BJ (cell line): ENCODE measurements at regions not wholly inside any gene's neighbourhood (a gene's known extent, or its start where the extent isn't known, plus 50 kb on each side); places are given as distances from the start of the nearest gene placed in this dataset.

Source experiments
- CTCF ChIA-PET: fragments of 350-600 bp; formaldehyde crosslinking; extraction: SDS; loops from one replicate; lab custom pipeline; 2021; ENCODE audit warnings: antibody characterized with exemption, inconsistent platforms; lab: Yijun Ruan, JAX
- POLR2A ChIA-PET: fragments of 300-600 bp; sonication (Branson Sonifier 250); formaldehyde crosslinking; extraction: SDS; loops from one replicate; lab custom pipeline; 2021; ENCODE audit warnings: antibody characterized with exemption; lab: Charles Lee
- DNase-seq: peaks from one replicate; pipeline ENCODE4 v3.0.0-alpha.2; 2011; ENCODE audit warnings: low read depth
- H3K27me3 ChIP-seq: 2 replicates; pipeline ENCODE4 v1.6.0; 2011; ENCODE audit warnings: low read length; ENCODE audit not compliant: control insufficient read depth, insufficient read depth
- H3K36me3 ChIP-seq: 2 replicates; pipeline ENCODE4 v1.5.1; 2011; ENCODE audit warnings: low read length; ENCODE audit not compliant: control insufficient read depth, insufficient read depth
- H3K4me3 ChIP-seq: 2 replicates; pipeline ENCODE4 v1.5.1; 2011; ENCODE audit warnings: low read depth, mild to moderate bottlenecking, control low read depth, low read length
- CTCF ChIP-seq: IDR thresholded peaks from 2 replicates; pipeline ENCODE4 v1.5.1; 2011; ENCODE audit warnings: low read depth, mild to moderate bottlenecking, control low read depth, inconsistent platforms, low read length, moderate library complexity; ENCODE audit not compliant: insufficient read depth

- CTCF ChIA-PET, result no interaction called here
- H3K27me3 ChIP-seq, result no peaks in the 10 kb centered on the region
- no peak overlapping the region for H3K4me3 ChIP-seq
- DNase-seq, result no peak
- POLR2A ChIA-PET, result no interaction called here
- H3K36me3 ChIP-seq, result no peaks in the 10 kb centered on the region
- no peak for TF ChIP-seq CTCF
Measured at GRCh38 chr5:125508225-125508624, 761.8 kb upstream of the ZNF608 start.

- ChIA-PET CTCF (no interaction called here), POLR2A (no interaction called here)
- no peak for TF ChIP-seq CTCF
- DNase-seq, result no peak
- Histone ChIP-seq H3K36me3 (no peaks in the 10 kb centered on the region), H3K4me3 (no peak overlapping the region), H3K27me3 (no peaks in the 10 kb centered on the region)
Measured at GRCh38 chr5:125510651-125511050, 764.2 kb upstream of the ZNF608 start.

GRCh38 chr5:125517973-125518550 is 771.6 kb upstream of the ZNF608 start:
- CTCF ChIA-PET, result no interaction called here
- TF ChIP-seq CTCF, result no peak
- no peak for DNase-seq
- H3K4me3 ChIP-seq, result no peak overlapping the region
- POLR2A ChIA-PET, result no interaction called here
- no peaks in the 10 kb centered on the region for H3K36me3 ChIP-seq
- no peaks in the 10 kb centered on the region for H3K27me3 ChIP-seq

GRCh38 chr5:125521289-125521688 is 774.9 kb upstream of the ZNF608 start:
- CTCF ChIA-PET, result no interaction called here
- no peak for TF ChIP-seq CTCF
- POLR2A ChIA-PET, result no interaction called here

GRCh38 chr5:125525356-125525755 is 778.9 kb upstream of the ZNF608 start:
- no peak for DNase-seq
- Histone ChIP-seq H3K27me3 (no peaks in the 10 kb centered on the region), H3K4me3 (no peak overlapping the region), H3K36me3 (no peaks in the 10 kb centered on the region)
- CTCF ChIA-PET, result no interaction called here
- no peak for TF ChIP-seq CTCF
- POLR2A ChIA-PET, result no interaction called here

More at GRCh38 chr5:125521289-125521688, 774.9 kb upstream of the ZNF608 start:
- Histone ChIP-seq H3K36me3 (no peaks in the 10 kb centered on the region), H3K4me3 (no peak overlapping the region), H3K27me3 (no peaks in the 10 kb centered on the region)
- no peak for DNase-seq
